WTC11 (cell line): ENCODE measurements at regions not wholly inside any gene's neighbourhood (a gene's known extent, or its start where the extent isn't known, plus 50 kb on each side); places are given as distances from the start of the nearest gene placed in this dataset.

Experiments used
- ATAC-seq: fragments of 200-7000 bp; cut with Tn5 transposase; 2 replicates; pipeline ENCODE4 v1.10.0; 2021; ENCODE audit warnings: mild to moderate bottlenecking, moderate library complexity
- CTCF ChIA-PET: fragments of 300-600 bp; sonication (Branson Sonifier 250); formaldehyde crosslinking; loops from one replicate; lab custom pipeline; 2021; ENCODE audit warnings: antibody characterized with exemption; lab: Charles Lee
- POLR2A ChIA-PET: fragments of 350-600 bp; sonication (Branson Sonifier 250); formaldehyde crosslinking; loops from one replicate; lab custom pipeline; 2021; ENCODE audit warnings: antibody characterized with exemption; lab: Charles Lee
- DNase-seq: peaks from one replicate; pipeline ENCODE4 v3.0.0; 2021; ENCODE audit warnings: low spot score
- H3K27ac Mint-ChIP-seq: 2 replicates; pipeline ENCODE4 v1.8.0; 2021; ENCODE audit warnings: mixed read lengths
- H3K27me3 Mint-ChIP-seq: 2 replicates; pipeline ENCODE4 v1.8.0; 2021; ENCODE audit warnings: low read depth, mild to moderate bottlenecking, moderate library complexity, mixed read lengths
- H3K36me3 Mint-ChIP-seq: 2 replicates; pipeline ENCODE4 v1.8.0; 2021; ENCODE audit warnings: mixed read lengths
- H3K4me1 Mint-ChIP-seq: 2 replicates; pipeline ENCODE4 v1.8.0; 2022; ENCODE audit warnings: mixed read lengths
- H3K4me3 Mint-ChIP-seq: 2 replicates; pipeline ENCODE4 v1.8.0; 2021; ENCODE audit warnings: mild to moderate bottlenecking, moderate library complexity, mixed read lengths
- H3K9me3 Mint-ChIP-seq: 2 replicates; pipeline ENCODE4 v1.8.0; 2021; ENCODE audit warnings: mixed read lengths
- AR ChIP-seq: fragments of 250-450 bp; sonication (Bioruptor Pico); IDR thresholded peaks from 2 replicates; pipeline ENCODE4 v1.9.0; 2021; ENCODE audit warnings: mild to moderate bottlenecking
- ATF6 ChIP-seq: sonication (generic); formaldehyde crosslinking; IDR thresholded peaks from 2 replicates; pipeline ENCODE4 v1.8.1; 2023; ENCODE audit warnings: mild to moderate bottlenecking, missing genetic modification reagents
- ELF4 ChIP-seq: sonication (generic); formaldehyde crosslinking; IDR thresholded peaks from 2 replicates; pipeline ENCODE4 v1.8.1; 2022; ENCODE audit warnings: low read depth, mild to moderate bottlenecking, moderate library complexity, missing genetic modification reagents
- FOXJ3 ChIP-seq: sonication (generic); formaldehyde crosslinking; IDR thresholded peaks from 2 replicates; pipeline ENCODE4 v1.9.0; 2021; ENCODE audit warnings: missing genetic modification reagents, mild to moderate bottlenecking, borderline replicate concordance
- GABPB1 ChIP-seq: sonication (generic); formaldehyde crosslinking; IDR thresholded peaks from 2 replicates; pipeline ENCODE4 v1.8.1; 2023; ENCODE audit warnings: mild to moderate bottlenecking, missing genetic modification reagents
- MYBL2 ChIP-seq: sonication (generic); formaldehyde crosslinking; IDR thresholded peaks from 2 replicates; pipeline ENCODE4 v1.8.1; 2023; ENCODE audit warnings: mild to moderate bottlenecking, moderate library complexity, missing genetic modification reagents
- NFATC4 ChIP-seq: fragments of 250-450 bp; sonication (Bioruptor Pico); IDR thresholded peaks from 2 replicates; pipeline ENCODE4 v1.9.0; 2021; ENCODE audit warnings: mild to moderate bottlenecking
- NFYB ChIP-seq: sonication (generic); formaldehyde crosslinking; conservative IDR thresholded peaks from 2 replicates; pipeline ENCODE4 v1.8.0; 2022; ENCODE audit warnings: low read depth, missing genetic modification reagents
- PREB ChIP-seq: sonication (generic); formaldehyde crosslinking; IDR thresholded peaks from 2 replicates; pipeline ENCODE4 v1.8.1; 2022; ENCODE audit warnings: mild to moderate bottlenecking, missing genetic modification reagents, moderate library complexity, borderline replicate concordance
- PRRX2 ChIP-seq: fragments of 250-450 bp; sonication (Bioruptor Pico); IDR thresholded peaks from 2 replicates; pipeline ENCODE4 v1.8.0; 2021; ENCODE audit warnings: mild to moderate bottlenecking
- SOX15 ChIP-seq: fragments of 250-450 bp; sonication (Bioruptor Pico); IDR thresholded peaks from 2 replicates; pipeline ENCODE4 v1.9.0; 2021; ENCODE audit warnings: mild to moderate bottlenecking
- USF2 ChIP-seq: sonication (generic); formaldehyde crosslinking; IDR thresholded peaks from 2 replicates; pipeline ENCODE4 v1.8.1; 2023; ENCODE audit warnings: mild to moderate bottlenecking, missing genetic modification reagents, moderate library complexity
- ZMAT4 ChIP-seq: fragments of 250-450 bp; sonication (Bioruptor Pico); IDR thresholded peaks from 2 replicates; pipeline ENCODE4 v1.9.0; 2021; ENCODE audit warnings: mild to moderate bottlenecking
- ZNF121 ChIP-seq: sonication (generic); formaldehyde crosslinking; IDR thresholded peaks from 2 replicates; pipeline ENCODE4 v1.8.0; 2023; ENCODE audit warnings: missing genetic modification reagents
- ZNF232 ChIP-seq: sonication (generic); formaldehyde crosslinking; IDR thresholded peaks from 2 replicates; pipeline ENCODE4 v1.8.0; 2022; ENCODE audit warnings: mild to moderate bottlenecking, missing genetic modification reagents
- ZNF281 ChIP-seq: sonication (generic); formaldehyde crosslinking; IDR thresholded peaks from 2 replicates; pipeline ENCODE4 v1.8.0; 2023; ENCODE audit warnings: mild to moderate bottlenecking, missing genetic modification reagents
- ZNF317 ChIP-seq: sonication (generic); formaldehyde crosslinking; IDR thresholded peaks from 2 replicates; pipeline ENCODE4 v1.8.1; 2023; ENCODE audit warnings: low read depth, mild to moderate bottlenecking, moderate library complexity, missing genetic modification reagents, borderline replicate concordance

- TF ChIP-seq ZNF281 (CRISPR knock-in tag) (no peak), NFATC4 (CRISPR knock-in tag) (no peak)
- TF ChIP-seq, all 79 proteins: peak for 0
These were observed 74.8 kb upstream of the FOXN3 start (continued) for GRCh38 chr14:89491711-89492381.

GRCh38 chr14:89490466-89490865 lies 73.4 kb upstream of the FOXN3 start:
- Mint-ChIP-seq H3K36me3 (peaks cover 9% of the 10 kb centered on the region; the same call in 1 of the 2 replicates), H3K4me3 (no peak overlapping the region), H3K27me3 (no peaks in the 10 kb centered on the region), H3K4me1 (peaks cover 79% of the 10 kb centered on the region), H3K27ac (peak overlapping the region; percentile 58), H3K9me3 (no peaks in the 10 kb centered on the region)
- DNase-seq (no peak), ATAC-seq (peak; percentile 36; the same call in 1 of the 2 replicates)
- ChIA-PET CTCF (interaction anchor here (1.1 kb wide), 1 partner anchor 13 kb away, joined by 3 read pairs; no protein-coding TSS in a partner anchor), POLR2A (no interaction called here)
- TF ChIP-seq MYBL2 (CRISPR knock-in tag), result no peak
- no peak for TF ChIP-seq ZNF121 (CRISPR knock-in tag)
- TF ChIP-seq ZNF317 (CRISPR knock-in tag), result no peak
- TF ChIP-seq GABPB1 (CRISPR knock-in tag), result no peak
- no peak for TF ChIP-seq NFYB
- no peak for TF ChIP-seq ZNF232 (CRISPR knock-in tag)
- no peak for TF ChIP-seq NFATC4 (CRISPR knock-in tag)
- no peak for TF ChIP-seq PRRX2 (CRISPR knock-in tag)
- no peak for TF ChIP-seq SOX15 (CRISPR knock-in tag)
- no peak for TF ChIP-seq ELF4
- no peak for TF ChIP-seq ATF6 (CRISPR knock-in tag)
- TF ChIP-seq PREB, result no peak
- TF ChIP-seq FOXJ3 (CRISPR knock-in tag), result no peak
- no peak for TF ChIP-seq ZMAT4 (CRISPR knock-in tag)
- TF ChIP-seq AR (CRISPR knock-in tag), result no peak
- no peak for TF ChIP-seq USF2 (CRISPR knock-in tag)
